ENCODE measurements at regions not wholly inside any gene's neighbourhood (a gene's known extent, or its start where the extent isn't known, plus 50 kb on each side); places are given as distances from the start of the nearest gene placed in this dataset.

DNA sequence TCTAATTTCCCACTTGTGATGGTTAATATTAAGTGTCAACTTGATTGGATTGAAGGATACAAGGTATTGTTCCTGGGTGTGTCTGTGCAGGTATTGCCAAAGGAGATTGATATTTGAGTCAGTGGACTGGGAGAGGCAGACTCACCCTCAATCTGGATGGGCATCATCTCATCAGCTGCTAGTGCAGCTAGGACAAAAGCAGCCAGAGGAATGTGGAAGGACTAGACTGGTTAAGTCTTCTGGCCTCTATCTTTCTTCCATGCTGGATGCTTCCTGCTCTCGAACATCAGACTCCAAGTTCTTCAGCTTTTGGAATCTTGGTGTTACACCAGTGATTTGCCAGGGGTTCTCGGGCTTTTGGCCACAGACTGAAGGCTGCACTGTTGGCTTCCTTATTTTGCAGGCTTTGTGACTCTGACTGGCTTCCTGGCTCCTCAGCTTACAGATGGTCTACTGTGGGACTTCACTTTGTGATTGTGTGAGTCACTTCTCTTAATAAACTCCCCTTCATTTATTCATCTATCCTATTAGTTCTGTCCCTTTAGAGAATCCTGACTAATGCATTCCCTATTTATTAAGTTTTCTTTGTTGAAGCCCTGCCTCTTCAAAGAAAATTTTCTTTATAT is 1087.5 kb upstream of the NXPH2 start:
- WGBS, 2 donors, result 40 to 69% methylated on average over 2 of the region's 2 CpGs
- no peak overlapping the region for H3K4me3 ChIP-seq
- no peaks in the 10 kb centered on the region for H3K27me3 ChIP-seq
- DNase-seq (no peak), ATAC-seq (no peak)
- no peaks in the 10 kb centered on the region for H3K4me1 ChIP-seq
- intact Hi-C loops (cut with DNase I), result no loop called here
- H3K36me3 ChIP-seq, result no peaks in the 10 kb centered on the region
- H3K27ac ChIP-seq, result no peak overlapping the region
- peaks cover 0 to 39% (median 9%) of the 10 kb centered on the region in 11 donors for H3K9me3 ChIP-seq
- TF ChIP-seq, protein P1, sequence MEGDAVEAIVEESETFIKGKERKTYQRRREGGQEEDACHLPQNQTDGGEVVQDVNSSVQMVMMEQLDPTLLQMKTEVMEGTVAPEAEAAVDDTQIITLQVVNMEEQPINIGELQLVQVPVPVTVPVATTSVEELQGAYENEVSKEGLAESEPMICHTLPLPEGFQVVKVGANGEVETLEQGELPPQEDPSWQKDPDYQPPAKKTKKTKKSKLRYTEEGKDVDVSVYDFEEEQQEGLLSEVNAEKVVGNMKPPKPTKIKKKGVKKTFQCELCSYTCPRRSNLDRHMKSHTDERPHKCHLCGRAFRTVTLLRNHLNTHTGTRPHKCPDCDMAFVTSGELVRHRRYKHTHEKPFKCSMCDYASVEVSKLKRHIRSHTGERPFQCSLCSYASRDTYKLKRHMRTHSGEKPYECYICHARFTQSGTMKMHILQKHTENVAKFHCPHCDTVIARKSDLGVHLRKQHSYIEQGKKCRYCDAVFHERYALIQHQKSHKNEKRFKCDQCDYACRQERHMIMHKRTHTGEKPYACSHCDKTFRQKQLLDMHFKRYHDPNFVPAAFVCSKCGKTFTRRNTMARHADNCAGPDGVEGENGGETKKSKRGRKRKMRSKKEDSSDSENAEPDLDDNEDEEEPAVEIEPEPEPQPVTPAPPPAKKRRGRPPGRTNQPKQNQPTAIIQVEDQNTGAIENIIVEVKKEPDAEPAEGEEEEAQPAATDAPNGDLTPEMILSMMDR (IDR thresholded peaks at IDR 0.05), result no peak

DNA sequence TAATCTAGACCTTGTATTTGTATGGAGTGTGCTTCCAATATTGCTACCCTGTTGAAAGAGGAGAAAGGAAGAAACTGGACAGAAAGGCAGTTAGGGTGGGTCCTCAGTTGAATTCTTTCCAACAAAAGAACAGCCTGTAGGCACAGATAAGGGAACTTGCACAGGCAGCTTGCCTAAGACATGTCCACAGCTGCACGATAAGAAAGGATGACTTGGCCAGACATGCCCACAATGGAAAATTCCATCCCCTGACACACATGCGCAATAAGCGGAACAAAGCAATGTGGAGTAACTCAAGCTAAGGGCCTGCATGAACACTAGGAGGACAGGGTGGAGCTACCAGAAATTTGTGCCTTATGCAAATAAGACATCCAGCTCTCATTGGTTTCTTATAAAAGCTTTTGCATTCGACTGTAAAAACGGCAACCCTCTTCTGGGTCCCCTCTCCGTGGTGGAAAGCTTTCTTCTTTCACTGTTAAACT is 1084.7 kb upstream of the NXPH2 start:
- DNase-seq (no peak), ATAC-seq (no peak)
- TF ChIP-seq, protein P1 (IDR thresholded peaks at IDR 0.05), result no peak
- H3K36me3 ChIP-seq, result no peaks in the 10 kb centered on the region
- 64% methylated on average over 6 of the region's 6 CpGs for WGBS, 2 donors
- no peak overlapping the region for H3K4me3 ChIP-seq
- no peak overlapping the region for H3K27ac ChIP-seq
- H3K9me3 ChIP-seq, result peaks cover 0 to 59% (median 10%) of the 10 kb centered on the region in 11 donors
- H3K27me3 ChIP-seq, result no peaks in the 10 kb centered on the region
- H3K4me1 ChIP-seq, result no peaks in the 10 kb centered on the region
- intact Hi-C loops (cut with DNase I), result no loop called here

DNA sequence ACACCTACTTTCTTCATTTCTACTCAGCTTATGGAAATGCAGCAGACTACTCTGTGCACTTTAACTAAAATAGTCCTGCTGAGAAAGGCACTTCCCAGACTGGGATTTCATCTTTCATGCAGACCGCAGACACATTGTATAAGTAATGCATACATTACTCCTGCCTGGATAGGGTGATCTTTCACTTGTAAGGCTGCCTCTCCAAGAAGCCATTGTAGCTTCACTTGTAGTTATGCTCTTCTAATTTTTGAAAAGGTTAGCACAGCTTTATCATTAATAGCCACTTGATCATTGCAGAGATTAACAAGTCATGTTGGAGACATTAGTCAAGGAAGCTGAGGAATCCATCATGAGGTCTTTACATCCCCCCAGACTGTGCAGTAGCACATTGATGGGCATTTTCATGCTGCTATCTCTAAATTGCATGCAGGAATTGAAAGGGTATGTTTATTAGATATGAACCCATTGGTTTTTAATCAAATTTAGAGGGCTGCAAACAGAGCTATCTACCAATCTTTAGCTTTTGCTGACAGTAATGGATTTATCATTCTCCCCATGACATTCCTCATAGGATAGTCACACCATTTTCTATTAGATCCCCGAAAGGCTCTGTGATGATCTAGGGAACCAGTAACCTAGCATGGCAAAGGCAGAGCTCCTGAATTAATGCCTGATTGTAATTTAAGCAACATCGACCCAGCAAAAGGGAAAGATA is 1074.7 kb upstream of the NXPH2 start:
- ATAC-seq, result no peak
- peaks cover 0 to 23% (median 0%) of the 10 kb centered on the region in 11 donors for H3K9me3 ChIP-seq
- no peaks in the 10 kb centered on the region for H3K4me1 ChIP-seq
- no peak for DNase-seq
- H3K36me3 ChIP-seq, result no peaks in the 10 kb centered on the region
- no peak overlapping the region for H3K27ac ChIP-seq
- no peaks in the 10 kb centered on the region for H3K27me3 ChIP-seq
- H3K4me3 ChIP-seq, result no peak overlapping the region
- intact Hi-C loops (cut with DNase I), result no loop called here
- TF ChIP-seq, protein P1 (IDR thresholded peaks at IDR 0.05), result no peak
- WGBS, 2 donors, result 83 to 84% methylated on average over 3 of the region's 3 CpGs

DNA sequence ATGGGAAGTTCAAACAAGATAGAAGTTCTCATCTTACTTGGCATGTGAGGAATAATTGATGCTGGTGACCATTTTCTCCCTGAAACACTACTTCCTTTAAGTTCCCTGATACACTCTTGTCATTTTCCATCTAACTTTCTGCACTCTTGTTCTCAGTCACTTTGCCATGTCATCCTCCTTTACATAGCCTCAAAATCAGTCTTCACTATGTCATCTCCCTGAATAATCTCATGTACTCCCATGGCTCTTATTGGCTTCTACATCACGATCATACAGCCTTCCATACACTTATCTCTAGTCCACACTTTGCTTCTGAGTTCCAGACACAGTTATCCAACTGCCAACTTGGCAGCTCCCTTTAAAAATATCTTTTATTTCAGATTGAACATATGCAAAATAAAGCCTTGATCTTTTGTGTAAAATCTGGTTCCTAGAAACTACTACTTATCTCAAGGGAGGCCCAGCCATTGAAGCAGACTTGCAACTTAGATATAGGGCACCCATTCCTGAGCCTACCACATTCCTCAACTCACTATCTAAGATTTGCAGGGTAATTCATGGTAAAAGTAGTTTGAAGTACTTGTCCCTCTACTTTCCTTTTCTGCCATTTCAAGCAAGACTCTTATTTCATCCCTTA is 1070.2 kb upstream of the NXPH2 start:
- intact Hi-C loops (cut with DNase I), result no loop called here
- Histone ChIP-seq H3K9me3 (peaks cover 0 to 17% (median 0%) of the 10 kb centered on the region in 11 donors), H3K36me3 (no peaks in the 10 kb centered on the region), H3K27me3 (no peaks in the 10 kb centered on the region), H3K4me1 (no peaks in the 10 kb centered on the region), H3K4me3 (no peak overlapping the region), H3K27ac (no peak overlapping the region)
- TF ChIP-seq, protein P1 (IDR thresholded peaks at IDR 0.05), result no peak
- ATAC-seq, result no peak
- DNase-seq, result no peak
- 35 to 36% methylated on average over 1 of the region's 1 CpG for WGBS, 2 donors
